ENCODE measurements at regions not wholly inside any gene's neighbourhood (a gene's known extent, or its start where the extent isn't known, plus 50 kb on each side); places are given as distances from the start of the nearest gene placed in this dataset.

DNA sequence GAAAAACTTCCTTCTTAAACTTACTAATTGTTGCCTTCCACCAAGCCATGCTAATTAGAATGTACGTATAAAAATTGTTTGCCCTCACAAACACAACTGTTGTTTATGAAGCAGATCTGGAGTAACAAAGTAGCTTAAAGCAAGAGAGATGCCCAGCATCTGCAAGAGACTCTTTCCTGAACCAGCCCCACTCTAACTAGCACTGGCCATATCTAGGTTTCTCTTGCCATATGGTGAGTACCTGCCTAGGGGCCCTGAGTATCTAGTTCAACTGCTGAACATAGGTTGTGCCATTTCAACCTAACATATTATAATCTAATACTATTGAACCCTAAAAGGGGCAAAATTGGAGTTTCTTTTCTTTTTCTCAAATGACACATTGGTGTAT, 883.4 kb upstream of the B3GALT2 start:
- POLR2A ChIA-PET: interaction anchor here (0.6 kb wide), 1 partner anchor 161 kb away, joined by 4 read pairs; no protein-coding TSS in a partner anchor
- BruUV-seq (replicated peaks): no TSS peak

More for the DNA sequence above, 883.4 kb upstream of the B3GALT2 start:
- WGBS (ENCODE audit: insufficient coverage, low coverage, missing lambda C conversion rate): 6% methylated on average over 1 of the region's 1 CpG
- H3K27me3 ChIP-seq (ENCODE audit: control insufficient read depth in 2 of 2, insufficient read depth in 2 of 2, low read length in 2 of 2): no peaks in the 10 kb centered on the region
- H3K4me1 ChIP-seq (replicated peaks in 1 of 2; ENCODE audit: control insufficient read depth in 2 of 2, insufficient read depth in 2 of 2, low read length in 2 of 2): no peaks in the 10 kb centered on the region
- H2AFZ ChIP-seq (ENCODE audit: low read depth, low read length): no peak overlapping the region
- ATAC-seq: no peak
- no peak overlapping the region for H3K27ac ChIP-seq (ENCODE audit: extremely low read depth, low read depth, low read length)
- intact Hi-C loops (cut with micrococcal nuclease) (no loop called here), in situ Hi-C loops (cut with MboI) (no loop called here)
- H3K4me2 ChIP-seq (ENCODE audit: insufficient read depth, low read length): no peak overlapping the region
- TF ChIP-seq SIN3A (IDR thresholded peaks at IDR 0.05; ENCODE audit: borderline replicate concordance in 2 of 2, control insufficient read depth in 1 of 2, low read depth in 2 of 2, low read length in 2 of 2) (no peak), NCOA6 (IDR thresholded peaks at IDR 0.05) (no peak), JUN (IDR thresholded peaks at IDR 0.05; ENCODE audit: borderline replicate concordance, low read depth, low read length) (no peak), JUN (CRISPR knock-in tag; IDR thresholded peaks at IDR 0.05; ENCODE audit: borderline replicate concordance) (no peak), YBX1 (IDR thresholded peaks at IDR 0.05) (no peak), PRPF4 (IDR thresholded peaks at IDR 0.05; ENCODE audit: insufficient read depth, low read depth, low read length, poor library complexity, severe bottlenecking) (no peak), ZNF551 (CRISPR knock-in tag; IDR thresholded peaks at IDR 0.05) (no peak), ETV6 (IDR thresholded peaks at IDR 0.05; ENCODE audit: borderline replicate concordance in 1 of 2, low read depth in 2 of 2, low read length in 1 of 2) (no peak), ETV6 (CRISPR knock-in tag; IDR thresholded peaks at IDR 0.05; ENCODE audit: borderline replicate concordance) (no peak), MAFG (tag; conservative IDR thresholded peaks at IDR 0.05) (no peak), SLC30A9 (CRISPR knock-in tag; IDR thresholded peaks at IDR 0.05) (no peak), CHD1 (IDR thresholded peaks at IDR 0.05; ENCODE audit: low read length) (no peak), YY1 (IDR thresholded peaks at IDR 0.05; ENCODE audit: borderline replicate concordance in 1 of 3, control insufficient read depth in 1 of 3, extremely low read depth in 1 of 3, insufficient read depth in 3 of 3, insufficient read length in 1 of 3, insufficient replicate concordance in 2 of 3, low read depth in 1 of 3, low read length in 2 of 3) (no peak), GATAD2A (IDR thresholded peaks at IDR 0.05) (no peak), CBX1 (IDR thresholded peaks at IDR 0.05; ENCODE audit: low read depth) (no peak), ZNF561 (CRISPR knock-in tag; conservative IDR thresholded peaks at IDR 0.05) (no peak)
- TF ChIP-seq, protein P1, sequence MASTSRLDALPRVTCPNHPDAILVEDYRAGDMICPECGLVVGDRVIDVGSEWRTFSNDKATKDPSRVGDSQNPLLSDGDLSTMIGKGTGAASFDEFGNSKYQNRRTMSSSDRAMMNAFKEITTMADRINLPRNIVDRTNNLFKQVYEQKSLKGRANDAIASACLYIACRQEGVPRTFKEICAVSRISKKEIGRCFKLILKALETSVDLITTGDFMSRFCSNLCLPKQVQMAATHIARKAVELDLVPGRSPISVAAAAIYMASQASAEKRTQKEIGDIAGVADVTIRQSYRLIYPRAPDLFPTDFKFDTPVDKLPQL (IDR thresholded peaks at IDR 0.05; ENCODE audit: extremely low read depth, insufficient read length): no peak
- TF ChIP-seq, protein P2, sequence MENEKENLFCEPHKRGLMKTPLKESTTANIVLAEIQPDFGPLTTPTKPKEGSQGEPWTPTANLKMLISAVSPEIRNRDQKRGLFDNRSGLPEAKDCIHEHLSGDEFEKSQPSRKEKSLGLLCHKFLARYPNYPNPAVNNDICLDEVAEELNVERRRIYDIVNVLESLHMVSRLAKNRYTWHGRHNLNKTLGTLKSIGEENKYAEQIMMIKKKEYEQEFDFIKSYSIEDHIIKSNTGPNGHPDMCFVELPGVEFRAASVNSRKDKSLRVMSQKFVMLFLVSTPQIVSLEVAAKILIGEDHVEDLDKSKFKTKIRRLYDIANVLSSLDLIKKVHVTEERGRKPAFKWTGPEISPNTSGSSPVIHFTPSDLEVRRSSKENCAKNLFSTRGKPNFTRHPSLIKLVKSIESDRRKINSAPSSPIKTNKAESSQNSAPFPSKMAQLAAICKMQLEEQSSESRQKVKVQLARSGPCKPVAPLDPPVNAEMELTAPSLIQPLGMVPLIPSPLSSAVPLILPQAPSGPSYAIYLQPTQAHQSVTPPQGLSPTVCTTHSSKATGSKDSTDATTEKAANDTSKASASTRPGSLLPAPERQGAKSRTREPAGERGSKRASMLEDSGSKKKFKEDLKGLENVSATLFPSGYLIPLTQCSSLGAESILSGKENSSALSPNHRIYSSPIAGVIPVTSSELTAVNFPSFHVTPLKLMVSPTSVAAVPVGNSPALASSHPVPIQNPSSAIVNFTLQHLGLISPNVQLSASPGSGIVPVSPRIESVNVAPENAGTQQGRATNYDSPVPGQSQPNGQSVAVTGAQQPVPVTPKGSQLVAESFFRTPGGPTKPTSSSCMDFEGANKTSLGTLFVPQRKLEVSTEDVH (IDR thresholded peaks at IDR 0.05; ENCODE audit: low read depth, partially characterized antibody): no peak
- no peaks in the 10 kb centered on the region for H3K9me1 ChIP-seq (ENCODE audit: control insufficient read depth, insufficient read depth, low read length)
- H3K9me3 ChIP-seq (replicated peaks; ENCODE audit: control insufficient read depth, insufficient read depth, low read depth, low read length): peaks cover 2% of the 10 kb centered on the region; the same call in 1 of the 2 replicates
- CTCF ChIA-PET (ENCODE audit: low intra/inter-chr PET ratio): no interaction called here
- no peak for DNase-seq (ENCODE audit: extremely low read depth in 1 of 4, low spot score in 3 of 4)
- H3K36me3 ChIP-seq (ENCODE audit: control insufficient read depth, insufficient read depth, low read length): no peaks in the 10 kb centered on the region
- no peaks in the 10 kb centered on the region for H4K20me1 ChIP-seq (replicated peaks; ENCODE audit: control insufficient read depth, insufficient read depth, low read length)
- no peak overlapping the region for H3K4me3 ChIP-seq
- FAIRE-seq: no peak
- H3K79me2 ChIP-seq (ENCODE audit: control insufficient read depth, insufficient read depth, low read length): no peaks in the 10 kb centered on the region
- H3K9ac ChIP-seq (ENCODE audit: insufficient read depth in 1 of 2, low read depth in 2 of 2, low read length in 2 of 2): no peak overlapping the region

All from K562 (cell line).